HPDE6-E6E7 (cell line): ENCODE measurements at regions not wholly inside any gene's neighbourhood (a gene's known extent, or its start where the extent isn't known, plus 50 kb on each side); places are given as distances from the start of the nearest gene placed in this dataset.
"Not testable (repeated sequence)": the region's sequence is repeated elsewhere in the genome, so short reads cannot be mapped to it uniquely, and the experiment has no call there.

Source experiments
- DNase-seq: peaks from one replicate; pipeline ENCODE4 v3.0.0; 2011; ENCODE audit warnings: missing footprints; ENCODE audit errors: extremely low spot score

- DNase-seq: no peak
Measured at GRCh38 chr6:43935921-43936439, 166.0 kb downstream of the VEGFA start.

DNA sequence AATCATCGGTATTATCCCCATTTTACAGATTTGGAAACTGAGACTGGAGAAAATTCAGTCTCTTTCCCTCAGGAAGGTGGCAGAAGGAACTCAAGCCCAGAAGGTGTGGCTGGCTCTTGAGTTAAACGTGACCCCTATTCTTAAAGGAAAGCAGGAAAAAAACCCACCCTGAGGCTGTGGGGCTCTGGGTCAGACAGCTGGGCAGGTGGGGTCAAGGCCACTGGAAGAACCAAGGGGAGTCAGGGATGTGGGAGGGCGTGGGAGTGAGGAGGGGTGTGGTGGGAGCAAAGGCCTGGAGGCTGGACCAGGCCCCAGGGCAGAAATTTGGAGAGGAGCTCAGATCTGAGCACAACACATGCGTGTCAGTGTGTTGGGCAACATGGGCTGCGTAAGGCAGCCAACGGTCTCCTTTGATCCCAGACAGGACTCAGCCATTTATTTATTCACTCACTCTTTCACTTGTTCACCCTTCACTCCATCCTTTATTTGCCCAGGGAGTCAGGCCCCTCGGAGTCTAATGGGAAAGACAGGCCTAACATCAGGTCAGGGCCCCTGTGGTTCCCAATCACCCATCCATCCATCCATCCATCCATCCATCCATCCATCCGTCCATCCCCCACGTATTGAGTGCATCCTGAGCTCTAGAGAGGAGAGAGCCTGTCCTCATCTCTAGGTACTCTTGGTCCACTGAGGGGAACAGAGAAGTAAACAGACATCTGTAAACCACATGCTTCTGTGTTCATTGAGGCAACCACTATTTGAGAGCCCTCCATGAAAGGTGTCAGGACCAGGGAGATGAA is 165.0 kb downstream of the VEGFA start:
- no peak for DNase-seq

DNA sequence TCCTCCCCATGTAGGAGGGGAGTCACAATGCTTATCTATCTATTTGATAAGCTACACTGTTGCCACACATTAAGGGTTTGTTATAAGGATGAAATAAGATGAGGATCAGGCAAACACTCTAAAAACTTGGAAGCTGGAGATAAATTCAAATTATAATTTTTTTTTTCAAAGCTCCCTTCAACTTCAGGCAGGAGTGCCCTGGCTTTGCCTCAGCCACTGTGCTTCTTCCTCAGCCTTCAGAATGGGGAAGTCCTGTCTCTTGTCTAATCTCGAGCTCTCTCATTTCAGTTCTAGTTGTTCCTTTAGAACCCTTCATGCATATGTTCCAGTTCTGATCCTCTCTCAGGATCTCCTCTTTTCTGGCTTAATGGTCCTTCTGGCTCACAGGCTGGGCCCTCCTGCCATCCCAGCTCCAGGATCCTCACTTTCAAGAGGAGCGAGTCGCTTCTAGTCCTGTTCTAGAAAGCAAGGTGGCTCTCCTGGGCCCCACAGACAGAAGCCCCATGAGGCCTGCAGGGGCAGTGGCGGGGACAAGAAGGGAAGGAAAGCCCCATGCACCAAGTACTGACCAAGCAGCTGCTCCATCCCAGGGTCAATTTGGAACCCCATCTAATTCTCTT is 164.3 kb downstream of the VEGFA start:
- no peak for DNase-seq

GRCh38 chr6:43933148-43933885 is 163.3 kb downstream of the VEGFA start:
- no peak for DNase-seq

DNA sequence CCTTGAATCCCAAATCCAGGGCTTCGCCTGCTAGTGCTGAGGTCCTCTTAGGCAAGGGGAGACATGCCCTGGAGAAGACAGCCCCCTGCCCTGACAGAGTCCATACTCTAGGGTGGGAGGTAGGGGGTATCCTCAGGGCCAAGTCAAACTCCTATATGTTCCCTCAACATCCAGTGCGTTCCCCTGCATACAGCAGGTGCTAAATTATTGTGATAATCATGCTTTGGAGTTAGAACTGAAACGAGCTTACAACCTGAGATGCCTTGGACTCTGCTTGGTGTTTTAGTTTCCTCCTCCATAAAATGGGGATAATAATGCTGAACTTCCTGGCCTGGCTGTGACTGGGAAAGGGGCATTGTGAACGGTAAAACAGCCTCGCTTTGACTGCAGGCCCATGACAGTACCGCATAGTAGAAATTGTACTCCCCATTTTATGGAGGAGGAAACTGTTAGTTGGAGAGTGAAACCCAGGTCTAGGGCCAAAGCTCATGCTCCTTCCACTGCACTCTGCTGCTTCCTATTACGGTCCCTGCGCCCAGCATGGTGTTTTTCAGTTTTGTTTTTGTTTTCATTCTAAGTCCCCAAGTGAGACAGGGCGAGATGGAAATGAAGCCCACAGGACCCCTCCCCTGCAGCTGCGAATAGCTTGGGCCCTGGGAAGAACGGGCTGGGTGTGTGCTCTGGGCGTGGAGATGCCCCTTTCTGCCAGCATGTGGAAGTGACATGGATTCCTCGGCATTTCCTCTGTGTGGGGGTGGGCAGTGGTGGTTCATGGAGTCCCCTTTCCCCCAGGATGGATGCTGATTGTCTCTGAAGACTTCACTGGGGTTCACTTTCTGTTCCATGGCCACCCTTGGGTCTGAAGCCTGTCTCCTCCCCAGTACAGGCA is 162.5 kb downstream of the VEGFA start:
- DNase-seq: no peak

GRCh38 chr6:43931201-43931600 is 161.2 kb downstream of the VEGFA start:
- DNase-seq: no peak

DNA sequence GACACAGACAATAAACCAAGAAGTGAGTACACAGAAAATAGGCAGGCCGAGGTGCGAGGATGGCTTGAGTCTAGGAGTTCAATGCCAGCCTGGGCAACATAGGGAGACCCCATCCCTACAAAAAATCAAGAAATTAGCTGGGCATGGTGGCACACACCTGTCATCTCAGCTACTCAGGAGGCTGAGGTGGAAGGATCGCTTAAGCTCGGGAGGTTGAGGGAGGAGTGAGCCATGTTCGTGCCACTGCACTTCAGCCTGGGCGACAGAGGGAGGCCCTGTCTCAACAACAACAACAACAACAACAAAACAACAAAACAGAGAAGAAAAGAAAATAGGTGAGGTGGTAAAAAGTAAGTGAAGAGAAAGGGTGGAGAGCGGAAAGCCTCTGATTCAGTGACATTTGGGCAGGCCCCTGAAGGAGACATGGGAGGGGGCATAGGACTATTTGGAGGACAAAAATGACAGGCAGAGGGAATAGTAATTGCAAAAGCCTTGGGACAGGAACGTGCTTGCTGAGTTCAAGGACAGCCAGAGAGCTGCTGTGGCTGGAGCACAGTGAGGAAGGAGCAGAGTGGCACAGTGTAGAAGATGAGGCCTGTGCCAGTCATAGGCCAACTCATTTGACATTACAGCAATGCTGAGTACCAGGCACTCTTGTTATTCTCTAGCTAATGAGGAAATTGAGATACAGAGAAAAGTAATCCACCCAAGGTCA is 160.6 kb downstream of the VEGFA start:
- DNase-seq: no peak

DNA sequence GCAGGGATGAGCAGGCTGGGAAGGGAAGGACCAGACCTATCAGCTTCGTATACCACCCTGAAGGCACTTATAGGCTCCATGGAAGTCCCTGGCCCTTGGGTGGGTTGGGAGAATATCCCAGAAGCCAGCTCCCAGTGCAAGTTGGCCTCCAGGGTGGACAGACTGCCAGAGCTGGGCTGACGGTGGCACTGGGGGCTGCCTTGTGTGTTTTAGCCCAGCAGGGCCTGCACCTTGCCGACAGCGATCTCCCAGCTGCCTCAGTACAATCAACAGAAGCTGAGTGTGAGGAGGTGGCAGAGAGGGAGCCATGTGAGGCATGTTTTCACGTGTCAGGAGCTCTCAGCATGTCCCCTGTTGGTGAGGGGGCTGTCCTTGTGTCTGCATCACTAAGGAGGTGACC is 159.5 kb downstream of the VEGFA start:
- no peak for DNase-seq

DNA sequence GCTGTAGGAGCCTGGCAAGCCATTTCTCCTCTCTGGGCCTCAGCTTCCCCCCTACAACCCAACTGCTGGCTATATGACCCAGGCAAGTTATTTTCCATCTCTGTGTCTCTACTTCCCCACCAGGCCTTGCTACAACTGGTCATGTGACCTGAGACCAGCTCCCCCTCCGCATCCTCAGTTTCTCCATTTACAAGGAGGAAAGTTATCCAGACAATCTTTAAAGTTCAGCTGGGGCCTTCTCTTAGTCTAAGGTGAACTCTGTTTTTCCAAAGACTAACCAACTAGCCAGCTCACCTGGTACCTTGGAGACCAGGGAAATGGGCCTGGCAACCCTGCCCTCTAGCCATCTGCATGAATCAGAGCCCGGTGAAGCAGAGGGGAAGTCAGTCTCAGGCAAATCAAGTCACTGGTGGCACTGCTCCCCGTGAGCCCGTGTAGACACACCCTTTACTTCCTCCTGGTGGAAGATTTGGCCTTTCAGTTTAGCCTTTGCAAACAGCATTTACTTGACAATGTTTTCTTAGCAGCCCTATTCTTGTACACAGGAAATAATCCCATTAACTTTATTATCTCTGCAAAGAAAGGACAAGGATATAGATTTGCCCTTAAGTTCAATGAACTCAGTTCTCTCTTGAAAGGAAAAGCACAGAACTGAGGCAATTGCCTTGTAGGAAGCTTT is 157.7 kb downstream of the VEGFA start:
- DNase-seq: peak; percentile 42

DNA sequence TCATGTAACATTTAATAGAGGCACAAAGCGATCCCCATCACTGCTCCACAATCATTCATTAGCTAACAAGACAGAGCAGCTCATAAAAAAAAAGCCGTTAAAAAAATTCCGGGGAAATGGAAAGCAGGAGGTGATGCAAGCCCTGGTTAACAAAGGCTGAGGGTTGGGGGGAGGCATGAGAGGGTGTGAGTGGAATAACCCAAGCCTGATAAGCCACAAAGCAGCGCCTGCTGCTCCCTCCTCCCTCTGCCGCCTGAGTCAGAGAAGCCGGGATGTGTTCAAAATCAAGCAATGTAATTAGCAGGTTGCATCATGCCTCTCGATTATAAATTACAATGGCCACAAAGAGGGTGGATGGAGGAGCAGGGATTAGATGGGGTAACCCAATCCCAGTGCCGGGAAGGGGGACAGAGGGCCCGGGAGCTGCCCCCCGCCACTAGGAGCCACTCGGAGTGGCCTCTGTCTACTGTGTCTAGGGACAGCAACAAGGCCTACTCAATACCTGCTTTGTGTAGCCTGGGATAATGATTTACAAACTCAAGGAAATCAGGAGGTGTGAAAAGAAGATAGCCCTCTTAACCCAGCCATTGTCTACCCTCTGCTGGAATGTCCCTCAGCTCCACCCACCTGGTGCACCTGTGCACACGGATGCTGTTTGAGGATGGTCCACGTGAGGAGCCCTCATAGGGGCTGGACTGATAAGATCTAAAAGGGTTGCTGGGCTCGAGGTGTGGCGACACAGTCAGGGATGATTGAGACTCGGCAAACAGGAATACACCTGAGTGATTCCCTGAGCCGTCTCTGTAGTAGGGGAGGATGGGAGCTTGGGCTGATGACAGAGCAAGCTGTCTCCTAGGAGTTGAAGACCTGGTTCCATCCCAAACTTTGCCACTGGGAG is 156.9 kb downstream of the VEGFA start:
- DNase-seq: peak; percentile 80

DNA sequence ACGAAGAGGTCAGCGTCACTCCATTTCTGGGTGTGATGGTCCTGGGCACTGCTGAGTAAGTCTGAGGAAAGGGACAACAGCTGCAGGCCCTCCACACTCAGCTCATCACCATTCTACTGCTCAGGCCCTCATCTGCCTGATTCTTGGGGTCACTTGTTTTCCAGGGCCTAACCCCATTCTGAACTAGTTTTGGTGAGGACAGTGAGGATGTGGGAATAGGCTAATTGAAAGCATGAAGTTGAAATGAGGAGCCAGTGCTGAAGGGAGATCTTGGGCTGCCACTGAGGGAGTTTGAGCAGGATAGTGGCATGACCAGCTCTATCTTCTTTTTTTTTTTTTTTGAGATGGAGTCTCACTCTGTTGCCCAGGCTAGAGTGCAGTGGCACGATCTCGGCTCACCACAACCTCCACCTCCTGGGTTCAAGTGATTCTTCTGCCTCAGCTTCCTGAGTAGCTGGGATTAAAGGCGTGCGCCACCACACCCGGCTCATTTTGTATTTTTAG is 155.7 kb downstream of the VEGFA start:
- not testable (repeated sequence) for DNase-seq

DNA sequence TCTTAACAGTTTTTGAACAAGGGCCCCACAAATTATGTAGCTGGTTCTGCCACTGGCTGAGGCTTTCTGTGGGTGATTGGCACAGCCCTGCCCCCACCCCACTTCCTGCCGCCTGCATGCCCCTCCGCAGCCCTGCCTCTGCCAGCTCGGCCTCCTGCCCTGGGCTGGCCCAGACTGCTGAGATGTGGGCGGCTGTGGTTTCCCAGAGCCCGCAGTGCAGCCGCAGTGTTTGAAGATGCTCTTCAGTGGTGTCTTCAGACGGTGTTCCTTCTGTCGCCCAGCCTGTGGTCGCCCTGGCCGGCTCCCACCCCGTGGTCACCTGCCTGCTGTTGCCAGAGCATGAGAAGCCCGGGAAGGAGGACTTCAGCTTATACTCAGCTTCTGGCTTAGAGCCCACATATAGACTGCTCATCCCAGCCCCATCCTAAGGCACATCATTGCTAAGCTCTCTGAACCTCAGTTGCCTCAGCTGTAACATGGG is 154.3 kb downstream of the VEGFA start:
- DNase-seq: no peak

DNA sequence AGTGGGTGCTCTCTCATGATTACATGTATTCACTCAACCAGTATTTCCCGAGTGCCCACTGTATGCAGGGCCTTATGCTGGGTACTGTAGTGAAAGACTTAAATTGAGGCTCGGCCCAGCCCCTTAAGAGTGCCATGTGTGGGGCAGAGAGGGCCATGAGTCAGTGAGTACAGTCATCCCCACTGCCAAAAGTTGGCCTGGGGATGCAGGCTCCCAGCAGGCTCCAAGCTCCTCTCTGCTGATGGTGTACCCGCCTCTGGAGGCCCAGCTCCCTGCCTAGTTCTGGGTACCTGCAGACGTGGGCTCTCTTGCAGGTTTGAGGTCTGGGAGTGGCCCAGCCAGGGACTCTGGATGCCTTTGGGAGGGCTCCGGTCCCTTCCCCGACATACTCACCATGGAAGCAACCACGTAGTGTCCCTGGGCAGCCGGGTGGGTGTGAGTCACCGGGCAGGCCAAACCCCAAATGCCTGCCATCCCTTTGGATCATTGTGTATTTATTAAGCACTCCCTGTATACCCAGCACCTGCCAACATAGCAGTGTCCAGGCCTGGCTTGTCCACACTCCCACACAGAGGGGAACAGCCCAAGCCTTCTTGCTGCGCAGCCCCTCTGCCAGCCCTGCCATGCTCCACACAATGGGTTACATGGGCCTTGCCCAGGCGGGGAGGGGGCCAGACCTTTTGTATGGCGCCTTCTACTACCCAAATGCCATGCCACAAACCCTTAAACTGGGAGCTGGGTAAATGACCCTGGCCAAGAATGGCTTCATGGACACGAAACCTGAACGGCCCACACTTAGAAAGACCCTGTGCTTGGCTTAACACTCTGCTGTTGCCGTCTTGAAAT is 153.6 kb downstream of the VEGFA start:
- peak; percentile 32 for DNase-seq

DNA sequence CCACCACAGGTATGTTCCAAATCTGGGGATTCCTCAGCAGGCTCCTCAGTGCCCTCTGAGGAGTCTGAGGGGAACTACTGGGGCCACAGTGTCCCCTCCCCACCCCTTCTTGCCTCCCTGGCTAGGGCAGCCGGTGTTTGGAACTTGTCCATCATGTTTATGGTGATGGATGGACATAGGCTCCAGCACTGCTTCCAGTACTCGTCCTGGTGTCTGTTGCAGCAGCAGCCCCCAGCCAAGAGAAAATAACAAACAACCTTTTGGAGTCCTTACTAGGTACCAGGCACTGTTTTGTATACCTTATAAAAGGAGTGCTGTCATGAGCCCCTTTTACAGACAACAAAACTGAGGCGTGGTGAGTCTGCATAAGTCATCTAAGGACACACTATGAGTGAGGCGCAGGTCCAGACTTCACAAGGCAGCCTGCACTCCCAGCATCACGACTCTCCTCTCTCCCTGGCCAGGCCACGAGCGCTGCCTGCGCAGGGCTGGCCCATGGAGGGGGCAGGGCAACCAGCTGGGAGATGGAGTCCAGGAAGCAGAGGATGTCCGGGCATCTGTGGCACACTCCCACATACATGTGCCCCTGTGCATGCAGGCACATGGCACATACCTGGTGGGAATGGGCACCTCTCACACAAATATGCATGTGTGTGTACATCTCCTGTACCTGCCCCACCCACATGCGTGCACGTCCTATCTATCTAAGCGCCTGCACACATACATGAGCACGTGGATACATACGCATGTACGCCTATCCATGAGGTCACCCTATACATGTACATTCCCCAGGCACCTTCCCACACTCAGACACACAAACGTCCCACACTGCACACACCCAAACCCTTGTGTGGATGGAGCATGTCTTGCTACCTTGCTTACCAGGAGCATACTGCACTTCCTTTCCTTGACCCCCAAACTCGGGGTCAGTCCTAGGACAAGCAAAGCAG is 152.7 kb downstream of the VEGFA start:
- no peak for DNase-seq

GRCh38 chr6:43921548-43922425 is 151.8 kb downstream of the VEGFA start:
- DNase-seq: no peak

- no peak for DNase-seq
Measured at GRCh38 chr6:43921039-43921438, 151.0 kb downstream of the VEGFA start.
